GM10248 (cell line): ENCODE measurements at regions not wholly inside any gene's neighbourhood (a gene's known extent, or its start where the extent isn't known, plus 50 kb on each side); places are given as distances from the start of the nearest gene placed in this dataset.

Experiments used
- CTCF ChIA-PET: fragments of 300-600 bp; sonication (Branson Sonifier 250); formaldehyde crosslinking; extraction: SDS; loops from one replicate; lab custom pipeline; 2021; ENCODE audit warnings: antibody characterized with exemption; lab: Yijun Ruan, JAX
- POLR2A ChIA-PET: fragments of 350-650 bp; sonication (Branson Sonifier 250); formaldehyde crosslinking; extraction: SDS; loops from one replicate; lab custom pipeline; 2020; ENCODE audit warnings: antibody characterized with exemption; lab: Yijun Ruan, JAX
- DNase-seq: peaks from one replicate; pipeline ENCODE4 v3.0.0; 2012; ENCODE audit errors: extremely low spot score
- TF ChIP-seq, protein P1 (sequence below): IDR thresholded peaks from 2 replicates; pipeline ENCODE4 v1.5.1; 2012; ENCODE audit warnings: mild to moderate bottlenecking, low read depth; ENCODE audit errors: extremely low read depth, missing control alignments, control extremely low read depth

DNA sequence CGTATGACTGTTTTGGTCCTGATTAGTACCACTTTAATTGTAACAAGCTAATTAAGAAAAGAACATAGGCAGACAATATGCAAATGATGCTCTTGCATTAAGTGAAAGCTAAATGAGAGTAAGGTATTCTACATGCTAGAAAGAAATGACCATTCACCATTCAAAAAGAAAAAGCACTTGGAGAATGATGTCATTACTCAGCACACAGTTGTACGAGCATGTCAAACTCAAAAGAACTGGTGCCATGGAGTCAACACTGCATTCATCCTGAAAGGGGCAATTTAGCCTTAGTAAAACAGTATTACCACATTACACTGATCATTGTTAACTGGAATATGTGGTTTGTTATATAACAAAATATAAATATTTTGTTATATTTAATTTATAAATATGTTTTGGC is 136.2 kb upstream of the CTTNBP2 start:
- DNase-seq, result no peak
- TF ChIP-seq, protein P1, sequence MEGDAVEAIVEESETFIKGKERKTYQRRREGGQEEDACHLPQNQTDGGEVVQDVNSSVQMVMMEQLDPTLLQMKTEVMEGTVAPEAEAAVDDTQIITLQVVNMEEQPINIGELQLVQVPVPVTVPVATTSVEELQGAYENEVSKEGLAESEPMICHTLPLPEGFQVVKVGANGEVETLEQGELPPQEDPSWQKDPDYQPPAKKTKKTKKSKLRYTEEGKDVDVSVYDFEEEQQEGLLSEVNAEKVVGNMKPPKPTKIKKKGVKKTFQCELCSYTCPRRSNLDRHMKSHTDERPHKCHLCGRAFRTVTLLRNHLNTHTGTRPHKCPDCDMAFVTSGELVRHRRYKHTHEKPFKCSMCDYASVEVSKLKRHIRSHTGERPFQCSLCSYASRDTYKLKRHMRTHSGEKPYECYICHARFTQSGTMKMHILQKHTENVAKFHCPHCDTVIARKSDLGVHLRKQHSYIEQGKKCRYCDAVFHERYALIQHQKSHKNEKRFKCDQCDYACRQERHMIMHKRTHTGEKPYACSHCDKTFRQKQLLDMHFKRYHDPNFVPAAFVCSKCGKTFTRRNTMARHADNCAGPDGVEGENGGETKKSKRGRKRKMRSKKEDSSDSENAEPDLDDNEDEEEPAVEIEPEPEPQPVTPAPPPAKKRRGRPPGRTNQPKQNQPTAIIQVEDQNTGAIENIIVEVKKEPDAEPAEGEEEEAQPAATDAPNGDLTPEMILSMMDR, result no peak
- ChIA-PET CTCF (interaction anchor here (0.6 to 1.2 kb wide), 4 partner anchors 8 to 35 kb away, joined by 3 read pairs; no protein-coding TSS in a partner anchor), POLR2A (no interaction called here)

- ChIA-PET CTCF (interaction anchor here (1.3 to 2.0 kb wide), 3 partner anchors 10 to 17 kb away, joined by 4 to 6 read pairs (median 4); no protein-coding TSS in a partner anchor), POLR2A (no interaction called here)
- DNase-seq, result no peak
- TF ChIP-seq, protein P1, result no peak
These were observed 138.4 kb upstream of the CTTNBP2 start for GRCh38 chr7:118011652-118012051.

DNA sequence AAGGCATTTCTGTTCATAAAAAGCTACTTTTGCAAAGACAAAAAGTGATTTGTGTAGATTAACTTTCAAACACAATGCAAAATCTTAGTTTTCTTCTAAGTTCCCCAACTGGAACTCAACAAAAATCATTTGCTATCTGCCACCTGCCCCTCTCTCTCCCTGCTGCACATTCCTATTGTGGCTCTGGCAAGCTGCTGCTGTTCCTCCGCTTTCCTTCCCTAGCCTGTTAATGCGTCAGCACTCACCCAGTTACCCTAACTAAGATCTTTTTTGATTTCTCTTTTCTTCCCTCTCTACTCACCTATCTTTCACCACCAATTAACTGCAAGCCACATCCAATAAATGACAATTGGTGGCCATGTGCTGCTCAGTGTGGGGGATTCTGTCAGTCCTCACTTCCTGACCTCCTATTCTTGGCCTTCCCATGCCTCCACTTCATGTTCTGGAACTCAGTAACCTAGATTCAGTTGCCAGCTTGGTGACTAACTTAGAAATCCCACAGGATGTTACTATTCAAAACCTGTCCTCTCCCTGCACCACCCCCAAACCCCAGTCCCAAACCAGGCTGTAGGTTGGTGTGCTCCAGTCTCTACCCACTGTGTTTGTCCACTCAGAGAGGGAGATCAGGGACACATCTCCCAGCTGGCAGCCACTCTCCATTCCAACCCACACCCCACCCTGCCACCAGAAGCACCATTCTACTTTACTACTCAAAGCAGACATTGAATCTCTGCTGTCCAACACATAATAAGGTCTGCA is 140.2 kb upstream of the CTTNBP2 start:
- ChIA-PET CTCF (interaction anchor here (1.0 to 1.4 kb wide), 2 partner anchors 9 to 22 kb away, joined by 3 read pairs; no protein-coding TSS in a partner anchor), POLR2A (no interaction called here)
- TF ChIP-seq, protein P1, result no peak
- DNase-seq, result no peak

DNA sequence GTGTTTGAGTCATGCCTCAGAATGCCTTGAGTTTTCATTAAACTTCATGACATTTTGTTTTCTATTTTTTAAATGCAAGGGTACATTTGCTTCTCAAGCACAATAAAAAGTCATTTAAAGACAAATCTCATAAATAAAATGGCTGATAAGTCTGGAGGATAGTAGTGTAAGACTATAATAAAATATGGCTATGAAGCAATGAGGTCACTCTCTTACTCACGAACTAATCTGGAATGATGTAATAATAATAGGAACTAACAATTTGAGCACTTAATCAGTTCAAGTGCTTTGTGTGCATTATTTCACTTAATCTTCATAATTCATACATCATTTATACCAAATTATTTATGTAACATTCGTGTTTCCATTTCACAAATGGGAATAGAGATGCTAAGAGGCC is 149.3 kb upstream of the CTTNBP2 start:
- DNase-seq, result no peak
- TF ChIP-seq, protein P1, result no peak
- CTCF ChIA-PET, result interaction anchor here (1.3 kb wide), 1 partner anchor 29 kb away, joined by 4 read pairs; no protein-coding TSS in a partner anchor

DNA sequence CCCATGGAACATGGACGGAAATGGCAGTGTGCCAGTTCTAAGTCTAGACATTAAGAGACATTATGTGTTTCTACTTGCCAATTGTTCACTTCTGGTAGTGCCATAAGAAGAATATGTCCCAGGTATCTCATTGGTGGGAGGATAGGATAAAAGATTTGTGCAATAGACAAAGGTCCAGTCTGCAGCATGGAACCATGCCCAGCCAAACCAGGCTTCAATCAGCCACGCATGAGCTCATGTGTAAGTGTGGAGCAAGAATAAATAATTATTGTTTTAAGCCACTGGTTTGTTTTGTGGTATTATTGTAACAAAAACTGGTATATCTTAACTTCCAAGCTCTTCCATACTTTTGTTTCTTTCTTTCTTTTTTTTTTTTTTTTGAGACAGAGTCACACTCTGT is 153.6 kb upstream of the CTTNBP2 start:
- CTCF ChIA-PET, result interaction anchor here (2.0 kb wide), 1 partner anchor 9 kb away, joined by 5 read pairs; no protein-coding TSS in a partner anchor
- TF ChIP-seq, protein P1, result no peak
- POLR2A ChIA-PET, result no interaction called here
- no peak for DNase-seq

More for the DNA sequence above, 149.3 kb upstream of the CTTNBP2 start:
- POLR2A ChIA-PET, result no interaction called here

DNA sequence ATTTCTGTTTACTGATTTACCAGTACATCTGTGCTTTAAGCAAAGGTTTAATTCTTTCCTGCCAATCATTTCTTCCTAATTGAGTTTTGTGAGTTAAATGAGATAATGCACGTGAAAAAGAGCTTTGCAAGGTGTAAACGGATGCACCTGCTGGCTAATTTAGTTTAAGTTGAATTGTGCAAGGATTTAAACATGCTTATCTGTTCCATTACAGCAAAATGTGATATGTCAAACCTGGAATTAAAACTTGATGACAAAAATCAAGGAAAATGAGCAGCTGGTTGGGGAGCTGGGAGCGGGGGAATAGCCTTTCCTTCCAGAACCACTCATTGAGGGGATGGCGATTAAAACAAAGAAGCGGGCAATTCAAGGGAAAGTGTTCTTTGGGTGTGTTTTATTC is 155.0 kb upstream of the CTTNBP2 start:
- ChIA-PET POLR2A (no interaction called here), CTCF (no interaction called here)
- TF ChIP-seq, protein P1, result no peak
- DNase-seq, result no peak
